IMR-90 (cell line): ENCODE measurements at regions not wholly inside any gene's neighbourhood (a gene's known extent, or its start where the extent isn't known, plus 50 kb on each side); places are given as distances from the start of the nearest gene placed in this dataset.
A peak's percentile ranks its signal among the peaks of the same experiment; 100 is the strongest.

Experiments
- ATAC-seq: fragments of 200-7000 bp; cut with Tn5 transposase; 2 replicates; pipeline ENCODE4 v1.9.1; 2020; ENCODE audit warnings: low read depth, mild to moderate bottlenecking, moderate library complexity
- BruUV-seq: library from RNA; stranded (reverse); fragments of 400-500 nt; replicated peaks from 2 replicates; lab custom pipeline; 2021; lab: Mats Ljungman, UMichigan
- CTCF ChIA-PET: fragments of 300-600 bp; formaldehyde crosslinking; extraction: SDS; loops from one replicate; lab custom pipeline; 2021; ENCODE audit warnings: antibody characterized with exemption; lab: Yijun Ruan, JAX
- POLR2A ChIA-PET: fragments of 300-600 bp; sonication (Branson Sonifier 250); formaldehyde crosslinking; loops from one replicate; lab custom pipeline; 2022; ENCODE audit warnings: antibody characterized with exemption; ENCODE audit not compliant: unreplicated experiment; lab: Charles Lee
- DNase-seq: peaks from one replicate; pipeline ENCODE4 v3.0.0; 2013
- H2AFZ ChIP-seq: replicated peaks from 2 replicates; pipeline ENCODE3; 2013; ENCODE audit warnings: low read length, mild to moderate bottlenecking; ENCODE audit not compliant: poor library complexity
- H2AK5ac ChIP-seq: 2 replicates; pipeline ENCODE4 v1.6.1; 2013; ENCODE audit warnings: low read depth, low read length, inconsistent platforms
- H2AK9ac ChIP-seq: replicated peaks from 2 replicates; pipeline ENCODE3; 2013; ENCODE audit warnings: mild to moderate bottlenecking, low read depth, low read length, moderate library complexity; ENCODE audit not compliant: poor library complexity
- H2BK120ac ChIP-seq: 2 replicates; pipeline ENCODE4 v1.6.1; 2013; ENCODE audit warnings: low read depth, low read length, inconsistent platforms
- H2BK15ac ChIP-seq: 3 replicates; pipeline ENCODE4 v1.6.1; 2013; ENCODE audit warnings: low read depth, low read length, inconsistent platforms
- H2BK20ac ChIP-seq: 2 replicates; pipeline ENCODE4 v1.6.1; 2013; ENCODE audit warnings: low read depth, mild to moderate bottlenecking, inconsistent platforms, low read length, moderate library complexity
- H2BK5ac ChIP-seq: 2 replicates; pipeline ENCODE4 v1.6.1; 2013; ENCODE audit warnings: mild to moderate bottlenecking, low read depth, low read length, inconsistent platforms; ENCODE audit not compliant: poor library complexity, severe bottlenecking
- H3K14ac ChIP-seq: replicated peaks from 2 replicates; pipeline ENCODE4 v1.6.1; 2013; ENCODE audit warnings: low read depth, low read length, inconsistent platforms
- H3K18ac ChIP-seq: 2 replicates; pipeline ENCODE4 v1.6.1; 2013; ENCODE audit warnings: low read depth, low read length, control low read depth
- H3K23ac ChIP-seq: 2 replicates; pipeline ENCODE4 v1.6.1; 2013; ENCODE audit warnings: low read depth, low read length, inconsistent platforms
- H3K27ac ChIP-seq: 2 replicates; pipeline ENCODE4 v1.5.1; 2013; ENCODE audit warnings: mild to moderate bottlenecking, control low read depth, low read length; ENCODE audit not compliant: insufficient read depth
- H3K27me3 ChIP-seq: 2 replicates; pipeline ENCODE4 v1.6.1; 2013; ENCODE audit warnings: low read length; ENCODE audit not compliant: control insufficient read depth, insufficient read depth
- H3K36me3 ChIP-seq: 2 replicates; pipeline ENCODE4 v1.6.1; 2013; ENCODE audit warnings: low read length, mixed read lengths; ENCODE audit not compliant: control insufficient read depth, insufficient read depth
- H3K4ac ChIP-seq: 2 replicates; pipeline ENCODE4 v1.6.1; 2013; ENCODE audit warnings: low read depth, low read length, inconsistent platforms
- H3K4me1 ChIP-seq: 2 replicates; pipeline ENCODE4 v1.6.1; 2013; ENCODE audit warnings: low read length, mixed read lengths; ENCODE audit not compliant: control insufficient read depth, insufficient read depth
- H3K4me2 ChIP-seq: 2 replicates; pipeline ENCODE4 v1.6.1; 2013; ENCODE audit warnings: low read depth, mild to moderate bottlenecking, control low read depth, low read length, moderate library complexity
- H3K4me3 ChIP-seq: 2 replicates; pipeline ENCODE4 v1.5.1; 2013; ENCODE audit warnings: low read depth, mild to moderate bottlenecking, control low read depth, low read length, moderate library complexity; ENCODE audit not compliant: insufficient read depth
- H3K56ac ChIP-seq: 2 replicates; pipeline ENCODE4 v1.6.1; 2013; ENCODE audit warnings: low read length, inconsistent platforms; ENCODE audit not compliant: insufficient read depth; ENCODE audit errors: extremely low read depth
- H3K79me1 ChIP-seq, 2 experiments: 2 replicates each; pipeline ENCODE4 v1.6.1; 2013; ENCODE audit warnings: low read length in 2 of 2, inconsistent platforms in 1 of 2, low read depth in 1 of 2
- H3K9ac ChIP-seq: 2 replicates; pipeline ENCODE4 v1.6.1; 2013; ENCODE audit warnings: low read depth, low read length, control low read depth
- H3K9me1 ChIP-seq: 2 replicates; pipeline ENCODE4 v1.6.1; 2013; ENCODE audit warnings: low read length, inconsistent platforms; ENCODE audit not compliant: insufficient read depth
- H3K9me3 ChIP-seq: 2 replicates; pipeline ENCODE4 v1.6.1; 2013; ENCODE audit warnings: low read length; ENCODE audit not compliant: control insufficient read depth, insufficient read depth
- H4K20me1 ChIP-seq: 2 replicates; pipeline ENCODE4 v1.6.1; 2013; ENCODE audit warnings: low read length, inconsistent platforms; ENCODE audit not compliant: insufficient read depth
- H4K5ac ChIP-seq: 2 replicates; pipeline ENCODE4 v1.6.1; 2013; ENCODE audit warnings: mild to moderate bottlenecking, low read depth, low read length, control low read depth
- H4K8ac ChIP-seq, 2 experiments: 2 replicates each; pipeline ENCODE4 v1.6.1; 2013; ENCODE audit warnings: low read depth in 2 of 2, low read length in 2 of 2, control low read depth in 1 of 2, inconsistent platforms in 1 of 2
- H4K91ac ChIP-seq: 2 replicates; pipeline ENCODE4 v1.6.1; 2013; ENCODE audit warnings: low read depth, low read length, inconsistent platforms; ENCODE audit not compliant: insufficient read depth
- CHD1 ChIP-seq: IDR thresholded peaks from 2 replicates; pipeline ENCODE4 v1.6.1; 2012; ENCODE audit warnings: low read depth, low read length, improper control_type of control experiment
- MAFK ChIP-seq: IDR thresholded peaks from 2 replicates; pipeline ENCODE4 v1.6.1; 2012; ENCODE audit warnings: low read depth, low read length, improper control_type of control experiment
- NFE2L2 ChIP-seq: fragments of 150-350 bp; IDR thresholded peaks from 2 replicates; pipeline ENCODE4 v1.6.1; 2016; ENCODE audit warnings: low read depth, mild to moderate bottlenecking, low read length
- USF2 ChIP-seq: fragments of 150-350 bp; IDR thresholded peaks from 2 replicates; pipeline ENCODE4 v1.6.1; 2017; ENCODE audit warnings: mild to moderate bottlenecking, antibody characterized with exemption, low read length, low read depth
- WGBS, 2 experiments: methylation state at CpG; one replicate each; pipeline versions ENCODE4 v1.1.5 to v1.1.7; 2013; ENCODE audit warnings: missing lambda C conversion rate in 2 of 2; ENCODE audit not compliant: insufficient read length in 1 of 2; ENCODE audit errors: extremely low coverage in 2 of 2; 5-methylcytosine and 5-hydroxymethylcytosine counted together
- dilution Hi-C: fragments of 300-500 bp; cut with HindIII; formaldehyde crosslinking; loops from one replicate; pipeline ENCODE4 v1.14.3; 2018; ENCODE audit warnings: low sequenced_read_pairs; ENCODE audit not compliant: unreplicated experiment
- in situ Hi-C: fragments of 300-500 bp; cut with MboI; formaldehyde crosslinking; loops from 3 replicates; pipeline ENCODE4 v1.14.3; 2019; ENCODE audit warnings: low sequenced_read_pairs, inconsistent platforms, mixed read lengths
- intact Hi-C: fragments of 100-400 bp; cut with micrococcal nuclease; formaldehyde crosslinking; loops from 2 replicates; pipeline ENCODE4 v1.10.0; 2022

DNA sequence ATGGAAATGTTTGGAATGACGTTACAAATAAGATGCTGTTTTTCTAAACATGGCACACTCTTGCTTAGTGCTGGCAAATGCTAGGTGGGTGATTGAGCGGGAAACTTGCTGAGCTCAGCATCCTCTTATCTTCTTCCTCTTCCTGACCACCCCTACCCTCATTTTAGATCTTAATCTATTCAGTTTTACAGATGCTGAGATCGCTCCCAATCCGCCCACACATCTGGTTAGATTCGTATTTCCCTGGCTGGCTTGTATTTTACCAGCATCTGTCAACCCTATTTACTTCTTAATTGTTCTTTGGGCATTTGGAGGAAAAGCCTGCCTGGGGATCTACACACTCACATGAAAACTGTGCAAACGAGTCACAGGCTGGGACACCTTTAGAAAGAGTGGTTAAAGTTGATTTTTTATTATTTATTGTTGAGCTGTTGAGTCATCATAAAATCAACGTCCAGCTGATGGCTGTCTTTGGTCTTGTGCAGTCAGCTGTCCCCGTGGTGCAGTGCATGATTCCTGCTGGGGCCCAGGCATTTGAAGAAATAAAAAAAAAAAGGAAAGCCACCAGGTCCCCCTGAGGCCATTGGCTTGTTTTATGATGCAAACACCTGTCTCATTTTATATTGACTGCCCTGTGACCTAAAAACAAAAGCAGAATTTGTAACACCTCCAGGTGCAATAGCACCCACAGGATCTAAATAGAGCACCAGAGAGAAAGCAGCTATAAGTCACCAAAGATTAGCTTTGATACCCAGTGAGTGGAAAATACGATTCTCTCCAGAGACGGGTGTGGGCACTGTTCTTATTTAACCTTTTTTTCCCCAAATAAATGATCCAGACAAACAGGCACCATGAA, 258.6 kb downstream of the HS3ST3B1 start:
- dilution Hi-C loops (no loop called here), intact Hi-C loops (no loop called here), in situ Hi-C loops (no loop called here)
- Histone ChIP-seq H3K4me2 (no peak overlapping the region), H3K4me1 (no peaks in the 10 kb centered on the region), H4K8ac (no peak overlapping the region), H3K79me1 (no peaks in the 10 kb centered on the region), H2BK20ac (no peak overlapping the region), H4K91ac (no peak overlapping the region), H3K4ac (no peak overlapping the region), H3K9me3 (no peaks in the 10 kb centered on the region), H3K14ac (no peak overlapping the region), H3K27ac (no peak overlapping the region), H3K9ac (no peak overlapping the region), H2BK15ac (no peak overlapping the region), H3K36me3 (no peaks in the 10 kb centered on the region), H4K5ac (no peak overlapping the region), H3K9me1 (no peaks in the 10 kb centered on the region), H3K18ac (no peak overlapping the region), H3K56ac (no peak overlapping the region), H2AK9ac (no peak overlapping the region), H3K23ac (no peak overlapping the region), H2BK120ac (no peak overlapping the region), H2AK5ac (no peak overlapping the region), H3K27me3 (no peaks in the 10 kb centered on the region; the same call in none of the 2 replicates), H3K4me3 (no peak overlapping the region), H4K20me1 (no peaks in the 10 kb centered on the region), H2BK5ac (no peak overlapping the region), H2AFZ (no peak overlapping the region)
- no CpG with 5 or more reads among the region's 10 CpGs for WGBS, 2 experiments
- CTCF ChIA-PET = no interaction called here
- ATAC-seq (no peak), DNase-seq (no peak)
- POLR2A ChIA-PET = no interaction called here
- no peak for TF ChIP-seq USF2
- no peak for TF ChIP-seq NFE2L2
- TF ChIP-seq MAFK = peak; percentile 73
- no peak for TF ChIP-seq CHD1
- no TSS peak for BruUV-seq
